ENCODE measurements at regions not wholly inside any gene's neighbourhood (a gene's known extent, or its start where the extent isn't known, plus 50 kb on each side); places are given as distances from the start of the nearest gene placed in this dataset.

- Histone ChIP-seq H3K9me3 (ENCODE audit: control insufficient read depth in 1 of 2, insufficient read depth in 1 of 2, low read depth in 1 of 2, low read length in 2 of 2) (no peaks in the 10 kb centered on the region), H3K27ac (ENCODE audit: low read depth, low read length) (no peak overlapping the region), H3K79me2 (ENCODE audit: insufficient read depth, low read length) (no peaks in the 10 kb centered on the region), H2AFZ (ENCODE audit: low read depth, low read length, poor library complexity, severe bottlenecking) (no peak overlapping the region), H3K4me2 (ENCODE audit: low read length) (no peak overlapping the region), H3K4me3 (replicated peaks in 1 of 2; ENCODE audit: low read depth in 1 of 2, low read length in 2 of 2) (no peak overlapping the region), H3K9me2 (ENCODE audit: insufficient read depth) (no peaks in the 10 kb centered on the region), H4K20me1 (ENCODE audit: insufficient read depth) (no peaks in the 10 kb centered on the region), H3K9ac (ENCODE audit: low read length) (no peak overlapping the region), H3K36me3 (ENCODE audit: control insufficient read depth in 1 of 2, insufficient read depth in 2 of 2, low read length in 2 of 2) (no peaks in the 10 kb centered on the region), H3K4me1 (ENCODE audit: control insufficient read depth in 1 of 2, insufficient read depth in 2 of 2, low read length in 2 of 2) (no peaks in the 10 kb centered on the region), H3K27me3 (ENCODE audit: insufficient read depth, low read length) (no peaks in the 10 kb centered on the region)
- CTCF ChIA-PET = interaction anchor here (1.4 kb wide), 1 partner anchor 322 kb away, joined by 3 read pairs; no protein-coding TSS in a partner anchor
- DNase-seq (ENCODE audit: low read depth, low spot score) (no peak), ATAC-seq (no peak)
- BruUV-seq (replicated peaks) = no TSS peak
- POLR2A ChIA-PET = no interaction called here
- TF ChIP-seq POLR2A (IDR thresholded peaks at IDR 0.05; ENCODE audit: borderline replicate concordance, extremely low read depth, insufficient read depth, insufficient read length) (no peak), CBX3 (IDR thresholded peaks at IDR 0.05; ENCODE audit: low read depth) (no peak), CTCF (IDR thresholded peaks at IDR 0.05 in 2 of 3, conservative IDR thresholded peaks at IDR 0.05 in 1 of 3; ENCODE audit: borderline replicate concordance in 1 of 3, insufficient read depth in 1 of 3, low read depth in 2 of 3, low read length in 2 of 3) (no peak), SRF (IDR thresholded peaks at IDR 0.05; ENCODE audit: low read depth) (no peak)
- TF ChIP-seq, protein P1, sequence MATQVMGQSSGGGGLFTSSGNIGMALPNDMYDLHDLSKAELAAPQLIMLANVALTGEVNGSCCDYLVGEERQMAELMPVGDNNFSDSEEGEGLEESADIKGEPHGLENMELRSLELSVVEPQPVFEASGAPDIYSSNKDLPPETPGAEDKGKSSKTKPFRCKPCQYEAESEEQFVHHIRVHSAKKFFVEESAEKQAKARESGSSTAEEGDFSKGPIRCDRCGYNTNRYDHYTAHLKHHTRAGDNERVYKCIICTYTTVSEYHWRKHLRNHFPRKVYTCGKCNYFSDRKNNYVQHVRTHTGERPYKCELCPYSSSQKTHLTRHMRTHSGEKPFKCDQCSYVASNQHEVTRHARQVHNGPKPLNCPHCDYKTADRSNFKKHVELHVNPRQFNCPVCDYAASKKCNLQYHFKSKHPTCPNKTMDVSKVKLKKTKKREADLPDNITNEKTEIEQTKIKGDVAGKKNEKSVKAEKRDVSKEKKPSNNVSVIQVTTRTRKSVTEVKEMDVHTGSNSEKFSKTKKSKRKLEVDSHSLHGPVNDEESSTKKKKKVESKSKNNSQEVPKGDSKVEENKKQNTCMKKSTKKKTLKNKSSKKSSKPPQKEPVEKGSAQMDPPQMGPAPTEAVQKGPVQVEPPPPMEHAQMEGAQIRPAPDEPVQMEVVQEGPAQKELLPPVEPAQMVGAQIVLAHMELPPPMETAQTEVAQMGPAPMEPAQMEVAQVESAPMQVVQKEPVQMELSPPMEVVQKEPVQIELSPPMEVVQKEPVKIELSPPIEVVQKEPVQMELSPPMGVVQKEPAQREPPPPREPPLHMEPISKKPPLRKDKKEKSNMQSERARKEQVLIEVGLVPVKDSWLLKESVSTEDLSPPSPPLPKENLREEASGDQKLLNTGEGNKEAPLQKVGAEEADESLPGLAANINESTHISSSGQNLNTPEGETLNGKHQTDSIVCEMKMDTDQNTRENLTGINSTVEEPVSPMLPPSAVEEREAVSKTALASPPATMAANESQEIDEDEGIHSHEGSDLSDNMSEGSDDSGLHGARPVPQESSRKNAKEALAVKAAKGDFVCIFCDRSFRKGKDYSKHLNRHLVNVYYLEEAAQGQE (IDR thresholded peaks at IDR 0.05; ENCODE audit: low read depth) = no peak
- RAD21 ChIA-PET (ENCODE audit: low non-redundant PET in 1 of 2, low total read pairs in 2 of 2, uncharacterized antibody in 2 of 2, unreplicated experiment in 2 of 2) = no interaction called here
- intact Hi-C loops (cut with micrococcal nuclease) = no loop called here
These were observed 324.4 kb upstream of the RTL1 start for GRCh38 chr14:101227611-101228594.
